ENCODE measurements at regions not wholly inside any gene's neighbourhood (a gene's known extent, or its start where the extent isn't known, plus 50 kb on each side); places are given as distances from the start of the nearest gene placed in this dataset.

- no peak for DNase-seq (ENCODE audit: low read depth in 2 of 2)
These were observed 178.4 kb upstream of the ADO start for GRCh38 chr10:62626079-62626478.

- DNase-seq (ENCODE audit: low read depth in 2 of 2): no peak
These were observed 177.7 kb upstream of the ADO start for GRCh38 chr10:62626817-62627216.

- no peak for DNase-seq (ENCODE audit: low read depth in 2 of 2)
These were observed 176.5 kb upstream of the ADO start for GRCh38 chr10:62627983-62628382.

GRCh38 chr10:62631241-62631640 lies 173.3 kb upstream of the ADO start:
- no peak for DNase-seq (ENCODE audit: low read depth in 2 of 2)

GRCh38 chr10:62632071-62632809 lies 172.3 kb upstream of the ADO start:
- DNase-seq (ENCODE audit: low read depth in 2 of 2): peak in 1 of 2 donors; percentile 42

- no peak for DNase-seq (ENCODE audit: low read depth in 2 of 2)
These were observed 170.5 kb upstream of the ADO start for GRCh38 chr10:62633976-62634375.

- no peak for DNase-seq (ENCODE audit: low read depth in 2 of 2)
These were observed 169.9 kb upstream of the ADO start for GRCh38 chr10:62634576-62634975.

- no peak for DNase-seq (ENCODE audit: low read depth in 2 of 2)
These were observed 169.4 kb upstream of the ADO start for GRCh38 chr10:62635127-62635526.

- no peak for DNase-seq (ENCODE audit: low read depth in 2 of 2)
These were observed 167.7 kb upstream of the ADO start for GRCh38 chr10:62636825-62637248.

GRCh38 chr10:62637249-62638061 lies 167.1 kb upstream of the ADO start:
- peak; percentile 23 to 50 for DNase-seq (ENCODE audit: low read depth in 2 of 2)

- no peak for DNase-seq (ENCODE audit: low read depth in 2 of 2)
These were observed 166.4 kb upstream of the ADO start for GRCh38 chr10:62638062-62638477.

GRCh38 chr10:62639144-62639543 lies 165.4 kb upstream of the ADO start:
- no peak for DNase-seq (ENCODE audit: low read depth in 2 of 2)

GRCh38 chr10:62640411-62640810 lies 164.1 kb upstream of the ADO start:
- no peak for DNase-seq (ENCODE audit: low read depth in 2 of 2)

- no peak for DNase-seq (ENCODE audit: low read depth in 2 of 2)
These were observed 160.6 kb upstream of the ADO start for GRCh38 chr10:62643606-62644587.

GRCh38 chr10:62647375-62648092 lies 157.0 kb upstream of the ADO start:
- no peak for DNase-seq (ENCODE audit: low read depth in 2 of 2)

GRCh38 chr10:62648921-62649320 lies 155.6 kb upstream of the ADO start:
- no peak for DNase-seq (ENCODE audit: low read depth in 2 of 2)

GRCh38 chr10:62650411-62650810 lies 154.1 kb upstream of the ADO start:
- DNase-seq (ENCODE audit: low read depth in 2 of 2): no peak

- DNase-seq (ENCODE audit: low read depth in 2 of 2): no peak
These were observed 153.2 kb upstream of the ADO start for GRCh38 chr10:62651341-62651740.

- no peak for DNase-seq (ENCODE audit: low read depth in 2 of 2)
These were observed 152.4 kb upstream of the ADO start for GRCh38 chr10:62652114-62652513.

GRCh38 chr10:62652564-62652963 lies 152.0 kb upstream of the ADO start:
- no peak for DNase-seq (ENCODE audit: low read depth in 2 of 2)

- DNase-seq (ENCODE audit: low read depth in 2 of 2): no peak
These were observed 151.3 kb upstream of the ADO start for GRCh38 chr10:62653254-62653653.

All from stimulated activated CD4-positive, alpha-beta T cell treated with anti-CD3 and anti-CD28 coated beads, Interleukin-1b, Interleukin-23, amount 100 ng/mL, for 4 hours (primary cell).